ENCODE measurements at regions not wholly inside any gene's neighbourhood (a gene's known extent, or its start where the extent isn't known, plus 50 kb on each side); places are given as distances from the start of the nearest gene placed in this dataset.
A peak's percentile ranks its signal among the peaks of the same experiment; 100 is the strongest.

GRCh38 chr5:3734632-3735031, 139.0 kb downstream of the IRX1 start:
- no peak for DNase-seq (ENCODE audit: low spot score in 2 of 2)
- no peak for FAIRE-seq

DNA sequence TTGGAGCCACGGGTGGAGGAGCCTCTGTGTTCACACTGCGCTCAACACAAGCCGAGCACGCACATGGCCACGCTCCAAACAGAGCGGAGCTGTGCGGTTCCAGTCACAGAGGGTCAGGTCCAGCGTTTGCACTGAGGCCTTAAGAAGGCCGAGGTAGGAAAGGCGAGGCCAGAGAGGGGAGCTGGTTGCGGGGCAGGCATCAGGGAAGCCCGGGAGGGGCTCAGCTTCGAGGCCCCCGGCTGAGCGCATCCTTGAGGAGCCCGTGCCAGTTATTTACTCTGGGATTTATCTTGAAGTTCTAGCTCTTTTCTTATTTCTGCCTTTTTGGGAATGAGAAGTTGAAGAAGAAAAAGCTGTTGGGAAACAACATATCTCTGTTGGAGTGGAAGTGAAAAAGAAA, 140.8 kb downstream of the IRX1 start:
- no peak for DNase-seq (ENCODE audit: low spot score in 2 of 2)
- no peak for FAIRE-seq

DNA sequence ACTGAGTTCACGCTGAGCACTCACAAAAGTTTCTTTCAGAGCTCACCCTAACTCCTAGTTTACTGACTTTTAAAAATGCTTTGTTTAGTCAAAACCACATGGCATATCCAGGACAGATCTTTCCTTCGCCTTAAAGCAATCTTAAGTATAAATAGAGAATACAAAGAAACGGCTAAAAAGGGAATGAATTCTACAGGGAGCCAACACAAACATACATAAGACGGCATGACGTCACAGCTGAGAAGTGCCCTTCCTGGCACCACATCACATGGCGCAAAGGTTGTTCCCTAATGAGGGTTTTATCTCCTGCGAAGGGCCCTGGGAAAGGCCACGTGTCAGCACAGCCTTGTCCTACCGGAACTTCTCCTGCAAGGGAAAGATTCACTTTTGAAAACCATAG, 141.3 kb downstream of the IRX1 start:
- FAIRE-seq (no peak), DNase-seq (ENCODE audit: low spot score in 2 of 2) (peak in 1 of 2 donors; percentile 19)

DNA sequence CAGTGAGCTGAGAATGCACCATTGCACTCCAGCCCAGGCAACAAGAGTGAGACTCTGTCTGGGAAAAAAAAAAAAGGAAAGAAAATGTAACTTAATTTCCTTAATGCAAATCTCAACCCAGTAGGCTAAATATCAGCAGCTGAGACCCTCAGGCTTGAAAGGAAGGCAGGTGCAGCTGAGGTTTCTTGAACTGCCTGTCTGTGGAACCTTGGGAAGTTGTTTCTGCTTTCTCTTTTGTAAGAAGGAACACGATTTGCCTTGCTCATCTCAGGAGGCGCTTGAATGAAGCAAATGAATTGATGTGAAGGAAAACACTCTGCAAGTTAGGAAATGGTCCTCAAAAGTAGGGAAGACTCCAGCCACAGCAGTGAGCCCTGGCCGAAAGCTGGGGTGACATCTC, 143.3 kb downstream of the IRX1 start:
- no peak for FAIRE-seq
- DNase-seq (ENCODE audit: low spot score in 2 of 2), result no peak

GRCh38 chr5:3740546-3741373, 145.1 kb downstream of the IRX1 start:
- DNase-seq (ENCODE audit: low spot score in 2 of 2), result no peak
- no peak for FAIRE-seq

DNA sequence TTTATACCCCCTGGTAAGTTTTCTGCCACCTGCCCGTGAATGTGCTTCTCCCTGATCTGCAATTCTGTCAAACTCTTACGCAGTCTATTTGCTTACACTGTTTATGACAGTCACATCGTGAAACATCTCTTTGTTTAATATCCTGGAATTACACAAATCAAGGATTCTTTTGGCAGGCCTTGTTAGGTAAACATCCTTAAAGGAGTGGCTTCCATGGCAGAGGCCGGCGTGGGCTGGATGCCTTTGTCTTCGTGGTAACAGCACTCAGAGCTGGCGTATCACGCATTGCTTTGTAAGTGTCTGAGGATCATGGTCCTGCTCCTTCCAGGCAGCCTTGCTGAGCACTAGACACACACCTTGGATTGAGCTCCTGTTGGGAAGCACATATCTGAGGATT, 145.7 kb downstream of the IRX1 start:
- DNase-seq (ENCODE audit: low spot score in 2 of 2), result no peak
- no peak for FAIRE-seq

DNA sequence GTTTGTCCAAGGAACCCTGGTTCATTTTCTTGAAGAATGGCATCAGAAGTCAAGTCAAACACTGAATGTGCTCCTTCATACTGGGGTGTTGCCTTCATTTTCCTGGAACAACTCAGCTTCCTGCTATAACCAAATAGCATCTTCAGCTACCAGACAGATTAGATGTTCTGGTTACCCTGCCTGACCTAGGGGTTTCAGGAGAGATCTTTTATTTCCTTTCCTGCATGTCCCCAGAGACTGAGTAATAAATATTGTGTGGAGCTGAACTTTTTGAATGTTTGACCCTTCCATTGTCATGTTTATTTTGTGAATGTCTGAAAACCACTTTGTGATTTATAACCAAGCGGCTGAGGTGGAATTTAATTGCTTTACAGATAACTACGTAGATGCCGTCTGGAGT, 147.1 kb downstream of the IRX1 start:
- no peak for FAIRE-seq
- DNase-seq (ENCODE audit: low spot score in 2 of 2), result no peak

DNA sequence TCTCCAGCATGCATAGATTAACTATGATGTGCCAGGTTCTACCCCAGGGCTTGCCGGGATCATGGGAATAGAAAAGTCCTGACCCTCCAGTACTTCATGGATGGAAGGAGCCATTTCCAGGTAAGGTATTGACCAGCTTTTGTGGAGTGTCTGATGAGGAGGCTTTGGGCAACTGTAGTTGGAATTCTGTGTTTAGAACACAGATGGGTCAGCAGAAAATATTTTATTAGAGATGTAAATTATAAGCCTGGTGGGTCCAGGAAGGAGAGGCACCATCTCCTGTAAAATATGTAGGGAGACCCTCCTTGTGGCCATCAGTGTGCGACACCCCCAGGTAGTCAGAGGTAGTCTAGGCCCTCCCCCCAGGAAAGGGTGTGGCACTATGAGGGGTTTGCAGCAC, 156.2 kb downstream of the IRX1 start:
- no peak for FAIRE-seq
- no peak for DNase-seq (ENCODE audit: low spot score in 2 of 2)

- DNase-seq (ENCODE audit: low spot score in 2 of 2) (no peak), FAIRE-seq (no peak)
Observed at GRCh38 chr5:3778000-3778550, 182.4 kb downstream of the IRX1 start.

DNA sequence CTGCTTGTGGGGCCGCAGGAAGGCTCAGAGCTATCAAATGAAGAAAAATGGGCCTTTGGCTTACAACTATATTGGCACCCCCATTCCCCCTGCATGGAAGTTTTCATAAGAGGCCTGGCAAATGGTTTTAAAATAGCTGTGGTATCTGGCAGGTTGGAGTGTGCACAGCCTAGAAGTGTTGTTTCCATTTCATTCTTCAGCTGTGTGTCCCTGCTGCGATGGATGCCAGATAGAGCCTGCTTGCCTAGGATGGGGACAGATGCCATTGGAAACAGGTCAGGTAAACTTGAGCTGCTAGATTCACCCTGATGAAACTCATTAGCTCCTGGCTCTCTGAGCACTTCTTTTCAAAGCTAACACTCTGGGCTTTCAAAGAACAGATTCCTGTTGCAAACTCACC, 183.3 kb downstream of the IRX1 start:
- no peak for FAIRE-seq
- DNase-seq (ENCODE audit: low spot score in 2 of 2), result no peak

DNA sequence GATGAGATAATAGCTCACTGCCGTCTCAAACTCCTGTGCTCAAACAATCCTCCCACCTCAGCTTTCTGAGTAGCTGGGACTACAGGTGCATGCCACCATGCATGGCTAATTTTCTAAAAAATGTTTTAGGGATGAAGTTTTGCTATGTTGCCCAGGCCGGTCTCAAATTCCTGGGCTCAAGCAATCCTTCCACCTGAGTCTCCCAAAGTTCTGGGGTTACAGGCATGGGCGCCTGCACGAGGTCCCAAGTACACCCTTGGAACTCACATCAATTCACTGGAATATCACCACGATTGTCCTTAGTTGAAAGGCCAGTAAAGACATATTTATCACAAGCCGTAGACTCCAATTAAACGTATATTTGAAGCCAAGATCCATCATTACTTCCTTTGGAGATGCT, 184.6 kb downstream of the IRX1 start:
- DNase-seq (ENCODE audit: low spot score in 2 of 2) (no peak), FAIRE-seq (no peak)

- no peak for FAIRE-seq
Observed at GRCh38 chr5:3780907-3781306, 185.3 kb downstream of the IRX1 start.

DNA sequence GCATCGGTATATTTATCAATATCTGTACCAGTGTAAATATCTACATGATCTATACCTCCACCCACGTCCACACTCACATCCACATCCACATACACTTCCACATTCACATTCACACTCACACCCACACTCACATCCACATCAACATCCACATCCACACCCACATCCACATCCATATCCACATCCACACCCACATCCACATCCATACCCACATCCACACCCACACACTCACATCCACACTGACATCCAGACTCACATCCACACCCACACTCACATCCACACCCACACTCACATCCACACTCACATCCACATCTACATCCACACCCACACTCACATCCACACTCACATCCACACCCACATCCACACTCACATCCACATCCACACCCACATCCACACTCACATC, 189.2 kb downstream of the IRX1 start:
- FAIRE-seq (no peak), DNase-seq (ENCODE audit: low spot score in 2 of 2) (no peak)

More at GRCh38 chr5:3780907-3781306, 185.3 kb downstream of the IRX1 start:
- no peak for DNase-seq (ENCODE audit: low spot score in 2 of 2)

DNA sequence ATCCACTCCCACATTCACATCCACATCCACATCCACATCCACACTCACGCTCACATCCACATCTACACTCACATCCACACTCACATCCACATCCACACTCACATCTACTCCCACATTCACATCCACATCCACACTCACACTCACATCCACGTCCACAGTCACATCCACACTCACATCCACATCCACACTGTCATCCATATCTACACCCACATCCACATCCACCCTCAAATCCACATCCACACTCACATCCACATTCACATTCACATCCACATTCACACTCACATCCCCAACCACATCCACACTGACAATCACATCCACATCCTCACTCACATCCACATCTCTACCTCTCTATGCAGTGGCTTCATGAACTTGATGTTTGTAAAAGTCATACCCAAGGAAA, 190.5 kb downstream of the IRX1 start:
- FAIRE-seq (no peak), DNase-seq (ENCODE audit: low spot score in 2 of 2) (no peak)

GRCh38 chr5:3786891-3787430, 191.3 kb downstream of the IRX1 start:
- DNase-seq (ENCODE audit: low spot score in 2 of 2), result no peak

DNA sequence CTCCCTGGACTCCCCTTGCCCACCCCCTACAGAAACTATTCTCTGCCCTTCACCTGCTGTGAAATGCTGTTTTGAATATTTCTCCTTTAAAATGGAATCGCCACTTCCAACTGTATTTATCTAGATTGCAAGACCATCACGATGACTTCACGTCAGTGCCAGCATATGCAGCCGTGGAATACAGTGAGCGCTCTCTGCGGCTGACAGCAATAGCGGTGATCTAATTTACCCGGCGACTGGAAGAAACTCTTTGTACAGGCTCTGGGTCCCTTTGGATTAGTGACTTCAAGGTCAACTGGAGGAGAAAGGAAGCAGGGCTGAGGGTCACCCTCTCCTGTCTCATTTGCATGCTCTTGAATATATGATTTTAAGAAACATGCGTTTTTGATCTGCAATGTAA, 192.0 kb downstream of the IRX1 start:
- DNase-seq (ENCODE audit: low spot score in 2 of 2), result no peak
- no peak for FAIRE-seq

More at GRCh38 chr5:3786891-3787430, 191.3 kb downstream of the IRX1 start:
- FAIRE-seq, result no peak

DNA sequence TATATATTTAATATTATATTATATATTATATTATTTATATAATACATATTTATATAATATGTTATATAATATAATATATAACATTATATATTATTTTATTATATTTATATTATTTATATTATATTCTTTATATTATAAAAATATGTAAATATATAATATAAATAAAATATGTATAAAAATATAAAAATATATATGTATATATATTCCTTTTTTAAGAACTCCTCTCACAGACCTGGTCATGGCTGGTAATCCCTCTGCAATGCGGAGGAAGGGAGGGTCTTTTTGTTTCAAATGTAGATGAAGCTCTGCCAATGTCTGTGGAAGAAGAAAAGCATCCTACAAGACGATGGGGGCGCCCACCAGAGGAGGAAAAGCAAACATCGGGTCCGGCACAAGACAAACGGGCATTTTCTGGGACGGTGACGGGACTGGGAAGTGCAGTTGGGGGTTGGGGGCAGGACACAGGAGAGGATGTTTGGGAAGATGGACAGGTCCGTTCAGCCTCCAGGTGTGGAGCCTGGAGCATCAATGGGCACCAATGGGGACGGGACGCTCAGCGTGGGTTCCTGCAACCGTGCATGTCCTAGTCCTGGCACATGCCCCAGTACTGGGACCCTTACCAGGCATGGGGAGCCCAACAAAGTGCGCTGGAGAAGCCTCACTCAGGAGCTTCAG, 194.0 kb downstream of the IRX1 start:
- peak; percentile 98 for FAIRE-seq
- DNase-seq (ENCODE audit: low spot score in 2 of 2), result no peak

- DNase-seq (ENCODE audit: low spot score in 2 of 2) (no peak), FAIRE-seq (no peak)
Observed at GRCh38 chr5:3793162-3793561, 197.5 kb downstream of the IRX1 start.

DNA sequence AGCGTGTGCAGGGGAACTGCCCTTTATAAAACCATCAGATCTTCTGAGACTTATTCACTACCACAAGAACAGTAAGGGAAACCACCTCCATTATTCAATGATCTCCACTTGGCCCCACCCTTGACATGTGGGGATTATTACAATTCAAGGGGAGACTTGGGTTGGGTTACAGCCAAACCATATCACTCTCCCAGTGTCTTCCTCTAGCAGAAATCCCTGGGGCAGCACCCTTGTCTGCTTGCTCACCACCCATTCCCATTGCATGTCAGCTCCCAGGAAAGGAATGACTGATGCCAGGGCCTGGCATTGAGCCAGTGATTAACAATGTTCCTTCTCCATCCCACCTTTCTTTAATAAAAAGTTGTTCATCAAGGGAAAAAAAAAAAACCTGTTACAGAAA, 199.0 kb downstream of the IRX1 start:
- FAIRE-seq, result no peak
- DNase-seq (ENCODE audit: low spot score in 2 of 2), result no peak

DNA sequence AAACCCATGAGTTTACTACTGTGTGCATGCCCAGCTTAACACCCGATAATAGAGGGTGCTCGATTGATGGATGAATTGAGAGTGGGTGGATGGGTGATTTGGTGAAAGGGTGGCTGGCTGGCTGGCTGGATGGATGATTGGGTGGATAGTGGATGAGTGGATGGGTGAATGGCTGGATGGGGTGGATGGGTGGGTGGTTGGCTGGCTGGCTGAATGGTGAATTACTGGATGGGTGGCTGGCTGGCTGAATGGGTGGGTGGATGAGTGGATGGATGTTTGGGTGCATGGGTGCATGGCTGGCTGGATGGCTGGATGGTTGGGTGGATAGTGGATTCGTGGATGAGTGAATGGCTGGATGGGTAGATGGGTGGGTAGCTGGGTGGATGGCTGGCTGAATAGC, 201.1 kb downstream of the IRX1 start:
- DNase-seq (ENCODE audit: low spot score in 2 of 2), result no peak
- FAIRE-seq, result no peak

- DNase-seq (ENCODE audit: low spot score in 2 of 2) (no peak), FAIRE-seq (no peak)
Observed at GRCh38 chr5:3801967-3802366, 206.3 kb downstream of the IRX1 start.

- DNase-seq (ENCODE audit: low spot score in 2 of 2) (no peak), FAIRE-seq (no peak)
Observed at GRCh38 chr5:3809455-3809854, 213.8 kb downstream of the IRX1 start.

All from frontal cortex (tissue), 3 donors.